Osteocyte (in vitro differentiated cells): ENCODE measurements at regions not wholly inside any gene's neighbourhood (a gene's known extent, or its start where the extent isn't known, plus 50 kb on each side); places are given as distances from the start of the nearest gene placed in this dataset.

Source experiments
- DNase-seq: peaks from one replicate; pipeline ENCODE4 v3.0.0; 2021; ENCODE audit warnings: mixed read lengths; ENCODE audit not compliant: unreplicated experiment; ENCODE audit errors: extremely low spot score
- H3K27ac Mint-ChIP-seq: one replicate; pipeline ENCODE4 v1.8.0; 2021; ENCODE audit warnings: mild to moderate bottlenecking, mixed read lengths; ENCODE audit not compliant: unreplicated experiment
- H3K27me3 Mint-ChIP-seq: one replicate; pipeline ENCODE4 v1.8.0; 2021; ENCODE audit warnings: mixed read lengths; ENCODE audit not compliant: unreplicated experiment
- H3K36me3 Mint-ChIP-seq: one replicate; pipeline ENCODE4 v1.8.0; 2021; ENCODE audit warnings: mixed read lengths; ENCODE audit not compliant: unreplicated experiment
- H3K4me1 Mint-ChIP-seq: one replicate; pipeline ENCODE4 v1.8.0; 2021; ENCODE audit warnings: mixed read lengths; ENCODE audit not compliant: unreplicated experiment
- H3K4me3 Mint-ChIP-seq: one replicate; pipeline ENCODE4 v1.8.0; 2021; ENCODE audit warnings: mild to moderate bottlenecking, moderate library complexity, mixed read lengths; ENCODE audit not compliant: unreplicated experiment
- H3K9me3 Mint-ChIP-seq: one replicate; pipeline ENCODE4 v1.8.0; 2021; ENCODE audit warnings: mixed read lengths; ENCODE audit not compliant: unreplicated experiment
- CTCF ChIP-seq: fragments of 200-600 bp; sonication (generic); IDR thresholded peaks from 2 replicates; pipeline ENCODE4 v1.5.0; 2021; ENCODE audit warnings: antibody characterized with exemption, mild to moderate bottlenecking, moderate library complexity

- peaks cover 4% of the 10 kb centered on the region for H3K9me3 Mint-ChIP-seq
- no peak for TF ChIP-seq CTCF
- DNase-seq, result peak; percentile 78
- H3K36me3 Mint-ChIP-seq, result no peaks in the 10 kb centered on the region
- no peaks in the 10 kb centered on the region for H3K4me1 Mint-ChIP-seq
- H3K27me3 Mint-ChIP-seq, result no peaks in the 10 kb centered on the region
- no peak overlapping the region for H3K27ac Mint-ChIP-seq
- no peak overlapping the region for H3K4me3 Mint-ChIP-seq
Observed at GRCh38 chr12:34400986-34401658, 378.8 kb downstream of the ALG10 start.

- no peaks in the 10 kb centered on the region for H3K4me1 Mint-ChIP-seq
- peaks cover 4% of the 10 kb centered on the region for H3K9me3 Mint-ChIP-seq
- no peak for TF ChIP-seq CTCF
- H3K36me3 Mint-ChIP-seq, result no peaks in the 10 kb centered on the region
- DNase-seq, result peak; percentile 80
- no peak overlapping the region for H3K4me3 Mint-ChIP-seq
- no peaks in the 10 kb centered on the region for H3K27me3 Mint-ChIP-seq
- H3K27ac Mint-ChIP-seq, result no peak overlapping the region
Observed at GRCh38 chr12:34401659-34402227, 379.4 kb downstream of the ALG10 start.

- H3K9me3 Mint-ChIP-seq, result peaks cover 9% of the 10 kb centered on the region
- H3K4me1 Mint-ChIP-seq, result no peaks in the 10 kb centered on the region
- no peak overlapping the region for H3K4me3 Mint-ChIP-seq
- no peak overlapping the region for H3K27ac Mint-ChIP-seq
- no peaks in the 10 kb centered on the region for H3K27me3 Mint-ChIP-seq
- H3K36me3 Mint-ChIP-seq, result no peaks in the 10 kb centered on the region
- TF ChIP-seq CTCF, result no peak
- peak; percentile 76 for DNase-seq
Observed at GRCh38 chr12:34402228-34402898, 380.1 kb downstream of the ALG10 start.

GRCh38 chr12:34402899-34403705 is 380.8 kb downstream of the ALG10 start:
- Mint-ChIP-seq H3K36me3 (peaks cover 2% of the 10 kb centered on the region), H3K4me3 (no peak overlapping the region), H3K9me3 (peaks cover 16% of the 10 kb centered on the region), H3K27me3 (no peaks in the 10 kb centered on the region), H3K4me1 (no peaks in the 10 kb centered on the region), H3K27ac (no peak overlapping the region)
- DNase-seq, result peak; percentile 82
- no peak for TF ChIP-seq CTCF
